Osteoblast (primary cell): ENCODE measurements at regions not wholly inside any gene's neighbourhood (a gene's known extent, or its start where the extent isn't known, plus 50 kb on each side); places are given as distances from the start of the nearest gene placed in this dataset.

Source experiments
- DNase-seq: peaks from one replicate; pipeline ENCODE4 v3.0.0; 2011; ENCODE audit warnings: low spot score, mixed read lengths; ENCODE audit not compliant: insufficient read length; ENCODE audit errors: missing footprints
- H2AFZ ChIP-seq: 2 replicates; pipeline ENCODE4 v1.6.0; 2011; ENCODE audit warnings: mild to moderate bottlenecking, low read length
- H3K27ac ChIP-seq: 2 replicates; pipeline ENCODE4 v1.5.1; 2011; ENCODE audit warnings: mild to moderate bottlenecking, low read depth, low read length, moderate library complexity
- H3K27me3 ChIP-seq: 2 replicates; pipeline ENCODE4 v1.6.0; 2012; ENCODE audit warnings: mild to moderate bottlenecking, control low read depth, inconsistent platforms, low read length, moderate library complexity; ENCODE audit not compliant: insufficient read depth
- H3K36me3 ChIP-seq: 2 replicates; pipeline ENCODE4 v1.5.1; 2011; ENCODE audit warnings: mild to moderate bottlenecking, low read length, control low read depth, moderate library complexity; ENCODE audit not compliant: insufficient read depth
- H3K4me1 ChIP-seq: 2 replicates; pipeline ENCODE4 v1.5.1; 2011; ENCODE audit warnings: mild to moderate bottlenecking, low read length, control low read depth, moderate library complexity; ENCODE audit not compliant: insufficient read depth
- H3K4me2 ChIP-seq: 2 replicates; pipeline ENCODE4 v1.6.0; 2011; ENCODE audit warnings: mild to moderate bottlenecking, low read length; ENCODE audit not compliant: insufficient read depth
- H3K4me3 ChIP-seq: fragments of 200-600 bp; sonication (generic); 3 replicates; pipeline ENCODE4 v1.5.1; 2012; ENCODE audit warnings: mild to moderate bottlenecking, low read length, inconsistent platforms; ENCODE audit not compliant: insufficient read depth
- H3K79me2 ChIP-seq: 2 replicates; pipeline ENCODE4 v1.6.0; 2012; ENCODE audit warnings: mild to moderate bottlenecking, low read length, control low read depth, inconsistent platforms; ENCODE audit not compliant: insufficient read depth
- H3K9me3 ChIP-seq: 2 replicates; pipeline ENCODE4 v1.5.1; 2011; ENCODE audit warnings: low read depth, low read length, control low read depth
- H4K20me1 ChIP-seq: 2 replicates; pipeline ENCODE4 v1.6.0; 2012; ENCODE audit warnings: mild to moderate bottlenecking, low read length, control low read depth; ENCODE audit not compliant: insufficient read depth
- TF ChIP-seq, protein P1 (sequence below): IDR thresholded peaks from 2 replicates; pipeline ENCODE4 v1.5.1; 2011; ENCODE audit warnings: mild to moderate bottlenecking, low read depth, low read length, moderate library complexity; ENCODE audit errors: extremely low read depth

DNA sequence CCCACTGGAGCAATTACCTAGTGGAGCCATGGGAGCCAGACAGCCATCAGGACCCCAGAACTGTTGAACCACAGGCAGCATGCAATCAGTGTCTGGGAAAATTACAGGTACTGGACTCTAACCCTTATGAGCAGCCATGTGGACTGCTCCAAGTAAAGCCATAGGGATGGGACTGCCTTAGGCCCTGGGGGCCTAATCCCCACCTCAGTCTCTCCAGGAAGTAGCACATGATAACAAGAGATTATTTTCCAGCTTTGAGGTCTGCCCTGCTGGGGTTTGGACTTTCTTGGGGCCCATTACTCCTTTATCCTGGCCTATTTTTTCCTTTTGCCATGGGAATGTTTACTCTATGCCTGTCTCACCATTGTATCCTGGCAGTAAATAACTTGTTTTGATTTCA, 226.8 kb downstream of the AEBP2 start:
- TF ChIP-seq, protein P1, sequence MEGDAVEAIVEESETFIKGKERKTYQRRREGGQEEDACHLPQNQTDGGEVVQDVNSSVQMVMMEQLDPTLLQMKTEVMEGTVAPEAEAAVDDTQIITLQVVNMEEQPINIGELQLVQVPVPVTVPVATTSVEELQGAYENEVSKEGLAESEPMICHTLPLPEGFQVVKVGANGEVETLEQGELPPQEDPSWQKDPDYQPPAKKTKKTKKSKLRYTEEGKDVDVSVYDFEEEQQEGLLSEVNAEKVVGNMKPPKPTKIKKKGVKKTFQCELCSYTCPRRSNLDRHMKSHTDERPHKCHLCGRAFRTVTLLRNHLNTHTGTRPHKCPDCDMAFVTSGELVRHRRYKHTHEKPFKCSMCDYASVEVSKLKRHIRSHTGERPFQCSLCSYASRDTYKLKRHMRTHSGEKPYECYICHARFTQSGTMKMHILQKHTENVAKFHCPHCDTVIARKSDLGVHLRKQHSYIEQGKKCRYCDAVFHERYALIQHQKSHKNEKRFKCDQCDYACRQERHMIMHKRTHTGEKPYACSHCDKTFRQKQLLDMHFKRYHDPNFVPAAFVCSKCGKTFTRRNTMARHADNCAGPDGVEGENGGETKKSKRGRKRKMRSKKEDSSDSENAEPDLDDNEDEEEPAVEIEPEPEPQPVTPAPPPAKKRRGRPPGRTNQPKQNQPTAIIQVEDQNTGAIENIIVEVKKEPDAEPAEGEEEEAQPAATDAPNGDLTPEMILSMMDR, result no peak
- no peak for DNase-seq
- no peaks in the 10 kb centered on the region for H4K20me1 ChIP-seq
- H3K4me1 ChIP-seq, result no peaks in the 10 kb centered on the region
- H3K27me3 ChIP-seq, result no peaks in the 10 kb centered on the region
- no peaks in the 10 kb centered on the region for H3K79me2 ChIP-seq
- H3K4me3 ChIP-seq, result no peak overlapping the region
- H2AFZ ChIP-seq, result no peak overlapping the region
- H3K36me3 ChIP-seq, result no peaks in the 10 kb centered on the region
- H3K9me3 ChIP-seq, result no peaks in the 10 kb centered on the region
- no peak overlapping the region for H3K4me2 ChIP-seq
- no peak overlapping the region for H3K27ac ChIP-seq

DNA sequence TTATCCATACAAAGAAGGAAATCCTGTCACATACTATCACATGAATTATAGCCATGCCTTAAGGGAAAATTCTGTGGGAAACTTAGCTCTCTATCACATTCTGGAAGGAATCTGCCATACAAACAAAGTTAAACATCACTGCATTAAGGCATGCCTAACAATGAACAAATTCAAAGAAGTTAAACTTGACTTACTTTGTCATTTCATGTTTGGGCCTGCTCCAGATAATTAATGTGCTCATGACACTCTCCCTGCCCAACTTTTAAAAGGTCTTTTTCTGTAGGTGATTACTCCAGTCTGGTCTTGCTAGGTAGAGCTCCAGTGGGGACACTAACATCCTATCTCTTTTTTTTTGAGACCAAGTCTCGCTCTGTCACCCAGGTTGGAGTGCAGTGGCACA, 230.5 kb downstream of the AEBP2 start:
- Histone ChIP-seq H3K4me2 (no peak overlapping the region), H4K20me1 (no peaks in the 10 kb centered on the region), H3K27me3 (no peaks in the 10 kb centered on the region), H3K4me3 (no peak overlapping the region), H3K27ac (no peak overlapping the region), H2AFZ (no peak overlapping the region), H3K4me1 (no peaks in the 10 kb centered on the region), H3K9me3 (no peaks in the 10 kb centered on the region), H3K79me2 (no peaks in the 10 kb centered on the region), H3K36me3 (no peaks in the 10 kb centered on the region)
- DNase-seq, result no peak
- TF ChIP-seq, protein P1, result no peak

DNA sequence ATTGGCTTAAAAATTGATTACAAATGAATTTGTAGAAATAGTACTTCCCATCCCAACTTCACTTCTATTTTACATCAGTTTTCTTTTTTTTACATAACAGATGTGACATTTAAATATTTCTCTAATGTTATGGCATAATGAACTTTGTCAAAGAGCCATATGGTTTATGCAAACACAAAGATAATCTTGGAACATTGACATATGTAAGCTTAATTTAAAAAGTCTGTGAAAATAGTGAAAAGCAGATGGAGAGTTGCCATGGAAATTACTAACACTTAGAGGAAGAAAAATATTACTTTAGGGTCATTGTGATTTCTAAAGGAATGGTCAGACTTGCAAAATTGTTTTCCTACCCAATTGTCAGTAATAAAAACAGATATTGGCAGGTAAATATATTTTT, 232.4 kb downstream of the AEBP2 start:
- Histone ChIP-seq H3K27me3 (no peaks in the 10 kb centered on the region), H2AFZ (no peak overlapping the region), H3K36me3 (no peaks in the 10 kb centered on the region), H4K20me1 (no peaks in the 10 kb centered on the region), H3K79me2 (no peaks in the 10 kb centered on the region), H3K9me3 (no peaks in the 10 kb centered on the region), H3K27ac (no peak overlapping the region), H3K4me1 (no peaks in the 10 kb centered on the region), H3K4me3 (no peak overlapping the region), H3K4me2 (no peak overlapping the region)
- TF ChIP-seq, protein P1, result no peak
- no peak for DNase-seq

DNA sequence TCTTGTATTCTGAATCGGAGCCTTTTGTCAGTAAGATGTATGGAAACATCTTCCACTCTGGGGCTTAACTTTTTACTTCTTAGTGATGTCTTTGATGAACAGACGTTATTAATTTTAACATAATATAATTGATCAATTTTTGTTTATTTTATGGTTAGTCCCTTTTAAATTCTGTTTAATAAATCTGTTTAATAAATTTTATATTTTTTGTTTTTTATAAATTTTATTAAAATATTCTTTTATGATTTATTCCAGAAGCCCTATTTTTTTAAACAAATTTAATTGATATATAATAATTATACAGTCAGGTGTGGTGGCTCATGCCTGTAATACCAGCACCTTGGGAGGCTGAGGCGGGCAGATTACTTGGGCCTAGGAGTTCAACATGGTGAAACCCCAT, 235.1 kb downstream of the AEBP2 start:
- Histone ChIP-seq H3K9me3 (no peaks in the 10 kb centered on the region), H3K4me2 (no peak overlapping the region), H3K79me2 (no peaks in the 10 kb centered on the region), H3K36me3 (no peaks in the 10 kb centered on the region), H3K4me3 (no peak overlapping the region), H3K27ac (no peak overlapping the region), H2AFZ (no peak overlapping the region), H3K4me1 (no peaks in the 10 kb centered on the region), H4K20me1 (no peaks in the 10 kb centered on the region), H3K27me3 (no peaks in the 10 kb centered on the region)
- TF ChIP-seq, protein P1, result no peak
- no peak for DNase-seq
